ENCODE measurements at regions not wholly inside any gene's neighbourhood (a gene's known extent, or its start where the extent isn't known, plus 50 kb on each side); places are given as distances from the start of the nearest gene placed in this dataset.
"Not testable (repeated sequence)": the region's sequence is repeated elsewhere in the genome, so short reads cannot be mapped to it uniquely, and the experiment has no call there.

- POLR2A ChIA-PET; BruUV-seq (replicated peaks); H3K9me3 Mint-ChIP-seq (ENCODE audit: unreplicated experiment); CTCF ChIA-PET; H3K36me3 Mint-ChIP-seq (ENCODE audit: insufficient read depth, unreplicated experiment); H3K27ac Mint-ChIP-seq (ENCODE audit: low read depth, unreplicated experiment); H3K4me3 Mint-ChIP-seq (ENCODE audit: unreplicated experiment); intact Hi-C loops (cut with micrococcal nuclease); H3K4me1 Mint-ChIP-seq (ENCODE audit: insufficient read depth, unreplicated experiment); DNase-seq (ENCODE audit: unreplicated experiment); H3K27me3 Mint-ChIP-seq (ENCODE audit: insufficient read depth, unreplicated experiment): not testable (repeated sequence)
These were observed 5481.5 kb upstream of the TPTE start for GRCh38 chr21:5039926-5040325.

DNA sequence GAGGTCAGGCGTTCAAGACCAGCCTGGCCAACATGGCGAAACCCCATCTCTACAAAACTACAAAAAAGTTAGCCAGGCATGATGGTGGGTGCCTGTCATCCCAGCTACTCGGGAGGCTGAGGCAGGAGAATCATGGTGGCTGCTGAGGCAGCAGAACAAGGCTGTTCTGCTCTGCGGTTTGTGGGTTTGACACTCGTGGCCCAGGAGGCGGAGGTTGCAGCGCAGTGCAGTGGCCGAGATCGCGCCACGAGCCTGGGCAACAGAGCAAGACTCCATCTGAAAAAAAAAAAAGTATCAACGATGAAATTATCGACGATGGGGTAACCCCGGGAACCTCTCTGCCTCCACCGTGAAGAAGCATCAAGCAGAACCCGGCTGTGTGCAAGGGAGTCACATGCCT is 5478.8 kb upstream of the TPTE start:
- H3K4me3 Mint-ChIP-seq (ENCODE audit: unreplicated experiment); H3K9me3 Mint-ChIP-seq (ENCODE audit: unreplicated experiment); H3K4me1 Mint-ChIP-seq (ENCODE audit: insufficient read depth, unreplicated experiment); CTCF ChIA-PET; H3K27ac Mint-ChIP-seq (ENCODE audit: low read depth, unreplicated experiment); H3K27me3 Mint-ChIP-seq (ENCODE audit: insufficient read depth, unreplicated experiment); BruUV-seq (replicated peaks); H3K36me3 Mint-ChIP-seq (ENCODE audit: insufficient read depth, unreplicated experiment); POLR2A ChIA-PET; DNase-seq (ENCODE audit: unreplicated experiment); intact Hi-C loops (cut with micrococcal nuclease): not testable (repeated sequence)

GRCh38 chr21:5044812-5045211 is 5476.6 kb upstream of the TPTE start:
- intact Hi-C loops (cut with micrococcal nuclease); BruUV-seq (replicated peaks): not testable (repeated sequence)

GRCh38 chr21:5051303-5052018 is 5469.9 kb upstream of the TPTE start:
- DNase-seq (ENCODE audit: unreplicated experiment); intact Hi-C loops (cut with micrococcal nuclease); H3K4me3 Mint-ChIP-seq (ENCODE audit: unreplicated experiment); POLR2A ChIA-PET; BruUV-seq (replicated peaks); H3K4me1 Mint-ChIP-seq (ENCODE audit: insufficient read depth, unreplicated experiment); CTCF ChIA-PET; H3K9me3 Mint-ChIP-seq (ENCODE audit: unreplicated experiment); H3K27me3 Mint-ChIP-seq (ENCODE audit: insufficient read depth, unreplicated experiment); H3K27ac Mint-ChIP-seq (ENCODE audit: low read depth, unreplicated experiment); H3K36me3 Mint-ChIP-seq (ENCODE audit: insufficient read depth, unreplicated experiment): not testable (repeated sequence)

More at GRCh38 chr21:5044812-5045211, 5476.6 kb upstream of the TPTE start:
- H3K4me1 Mint-ChIP-seq (ENCODE audit: insufficient read depth, unreplicated experiment); DNase-seq (ENCODE audit: unreplicated experiment); H3K27me3 Mint-ChIP-seq (ENCODE audit: insufficient read depth, unreplicated experiment); H3K4me3 Mint-ChIP-seq (ENCODE audit: unreplicated experiment); H3K36me3 Mint-ChIP-seq (ENCODE audit: insufficient read depth, unreplicated experiment); H3K9me3 Mint-ChIP-seq (ENCODE audit: unreplicated experiment); POLR2A ChIA-PET; H3K27ac Mint-ChIP-seq (ENCODE audit: low read depth, unreplicated experiment); CTCF ChIA-PET: not testable (repeated sequence)

DNA sequence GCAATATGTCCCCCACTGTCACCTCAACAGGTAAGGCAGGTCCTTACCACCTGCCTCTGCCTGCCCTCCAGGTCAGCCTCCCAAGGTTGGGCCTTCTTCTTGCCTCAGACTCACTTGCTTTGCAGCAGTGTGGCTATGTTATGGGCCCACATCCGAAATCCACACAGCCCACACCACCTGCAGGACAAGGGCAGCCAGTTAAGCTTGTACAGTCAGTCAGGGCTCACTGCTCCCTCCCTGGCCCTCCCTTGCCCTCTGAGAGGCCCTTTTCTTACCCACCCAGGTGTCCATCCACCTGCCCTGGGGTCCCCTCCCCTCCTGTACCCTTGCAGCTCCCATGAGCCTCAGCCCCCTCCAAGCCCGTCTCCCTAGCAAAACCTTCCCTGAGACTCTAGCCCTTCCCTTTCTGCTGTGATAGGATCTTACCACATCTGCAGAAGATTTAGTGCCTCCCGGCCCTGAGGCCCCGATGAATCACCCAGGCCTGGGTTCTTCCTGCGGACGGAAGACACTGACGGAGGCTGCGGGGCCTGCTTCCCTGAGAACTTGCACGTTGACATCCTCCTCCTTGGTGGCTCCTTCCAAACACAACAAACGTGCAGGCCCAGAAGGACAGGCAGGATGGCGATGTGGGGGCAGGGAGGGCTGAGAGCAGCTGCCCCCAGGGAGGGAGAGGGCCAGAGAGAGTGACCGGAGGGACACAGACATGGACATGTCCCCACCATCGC is 5466.2 kb upstream of the TPTE start:
- H3K27me3 Mint-ChIP-seq (ENCODE audit: insufficient read depth, unreplicated experiment); DNase-seq (ENCODE audit: unreplicated experiment); BruUV-seq (replicated peaks); CTCF ChIA-PET; H3K9me3 Mint-ChIP-seq (ENCODE audit: unreplicated experiment); H3K27ac Mint-ChIP-seq (ENCODE audit: low read depth, unreplicated experiment); H3K36me3 Mint-ChIP-seq (ENCODE audit: insufficient read depth, unreplicated experiment); POLR2A ChIA-PET; H3K4me3 Mint-ChIP-seq (ENCODE audit: unreplicated experiment); intact Hi-C loops (cut with micrococcal nuclease); H3K4me1 Mint-ChIP-seq (ENCODE audit: insufficient read depth, unreplicated experiment): not testable (repeated sequence)

DNA sequence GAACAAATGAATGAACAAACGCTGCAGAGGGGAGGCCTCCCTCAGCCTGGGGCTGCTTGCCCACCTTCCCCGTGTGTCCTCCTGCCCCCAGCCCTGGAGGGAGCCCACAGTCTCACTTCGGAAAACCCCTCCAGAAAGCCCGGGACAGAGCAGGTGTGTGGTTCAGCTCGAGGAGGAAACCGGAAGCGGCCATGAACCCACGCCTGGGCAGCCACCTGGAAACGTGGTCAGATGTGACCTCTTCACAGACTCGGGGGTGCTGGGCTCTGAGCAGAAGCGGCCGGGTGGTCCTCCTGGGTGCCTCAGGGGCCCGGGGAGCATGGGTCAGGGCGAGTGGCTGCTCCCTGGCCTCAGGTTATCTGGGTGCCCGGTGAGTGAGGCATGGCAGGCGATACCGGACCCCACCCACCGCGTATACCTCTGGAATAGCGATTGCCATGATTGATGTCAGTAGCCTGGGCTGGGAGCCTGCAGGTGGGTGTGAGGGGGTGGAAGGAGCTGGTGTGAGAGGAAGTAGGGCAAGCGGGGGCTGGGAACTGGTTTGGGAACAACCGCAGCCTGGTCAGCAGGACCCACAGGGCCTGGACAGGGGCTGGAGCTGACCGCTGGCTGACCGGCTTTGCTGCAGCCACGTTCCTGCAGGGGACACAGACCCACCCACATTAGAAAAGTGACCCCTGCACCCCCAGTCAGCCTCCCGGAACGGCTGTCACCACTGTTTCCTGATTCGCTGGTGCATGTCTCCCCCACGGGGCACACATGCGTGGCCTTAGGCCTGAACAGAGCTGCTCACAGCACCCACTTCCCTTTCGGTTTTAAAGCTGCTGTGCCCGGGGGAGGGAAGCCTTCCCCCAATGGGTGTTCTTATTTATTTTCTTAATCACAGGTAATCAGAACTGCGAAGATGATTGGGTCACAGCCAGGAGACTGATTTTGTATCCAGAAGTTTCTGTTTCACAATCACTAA is 5465.1 kb upstream of the TPTE start:
- DNase-seq (ENCODE audit: unreplicated experiment); CTCF ChIA-PET; POLR2A ChIA-PET; H3K4me3 Mint-ChIP-seq (ENCODE audit: unreplicated experiment); H3K9me3 Mint-ChIP-seq (ENCODE audit: unreplicated experiment); H3K27ac Mint-ChIP-seq (ENCODE audit: low read depth, unreplicated experiment); H3K27me3 Mint-ChIP-seq (ENCODE audit: insufficient read depth, unreplicated experiment); H3K4me1 Mint-ChIP-seq (ENCODE audit: insufficient read depth, unreplicated experiment); H3K36me3 Mint-ChIP-seq (ENCODE audit: insufficient read depth, unreplicated experiment); BruUV-seq (replicated peaks); intact Hi-C loops (cut with micrococcal nuclease): not testable (repeated sequence)

DNA sequence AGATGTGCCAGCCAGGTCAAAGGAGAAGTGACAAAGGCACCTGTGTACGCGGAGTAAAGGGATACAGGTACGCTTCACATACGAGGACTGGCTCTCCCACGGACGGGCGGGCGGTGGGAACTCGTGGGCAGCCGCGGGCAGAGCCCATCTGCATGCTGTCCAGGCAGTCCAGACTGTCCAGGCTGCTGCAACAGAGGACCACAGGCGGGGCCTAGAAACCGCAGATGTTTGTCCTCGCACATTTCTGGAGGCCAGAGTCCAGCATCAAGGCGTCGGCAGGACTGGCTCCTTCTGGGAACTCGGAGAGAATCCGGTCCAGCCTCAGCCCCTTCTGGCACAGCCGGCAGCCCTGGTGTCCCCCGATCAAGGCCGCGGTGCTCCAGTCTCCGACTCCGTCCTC is 5464.3 kb upstream of the TPTE start:
- intact Hi-C loops (cut with micrococcal nuclease); DNase-seq (ENCODE audit: unreplicated experiment); H3K9me3 Mint-ChIP-seq (ENCODE audit: unreplicated experiment); H3K27ac Mint-ChIP-seq (ENCODE audit: low read depth, unreplicated experiment); H3K27me3 Mint-ChIP-seq (ENCODE audit: insufficient read depth, unreplicated experiment); BruUV-seq (replicated peaks); H3K4me3 Mint-ChIP-seq (ENCODE audit: unreplicated experiment); H3K36me3 Mint-ChIP-seq (ENCODE audit: insufficient read depth, unreplicated experiment); H3K4me1 Mint-ChIP-seq (ENCODE audit: insufficient read depth, unreplicated experiment); CTCF ChIA-PET; POLR2A ChIA-PET: not testable (repeated sequence)

GRCh38 chr21:5060364-5061083 is 5460.9 kb upstream of the TPTE start:
- POLR2A ChIA-PET; H3K36me3 Mint-ChIP-seq (ENCODE audit: insufficient read depth, unreplicated experiment); BruUV-seq (replicated peaks); H3K4me1 Mint-ChIP-seq (ENCODE audit: insufficient read depth, unreplicated experiment); DNase-seq (ENCODE audit: unreplicated experiment); H3K27me3 Mint-ChIP-seq (ENCODE audit: insufficient read depth, unreplicated experiment); H3K4me3 Mint-ChIP-seq (ENCODE audit: unreplicated experiment); H3K9me3 Mint-ChIP-seq (ENCODE audit: unreplicated experiment); H3K27ac Mint-ChIP-seq (ENCODE audit: low read depth, unreplicated experiment); intact Hi-C loops (cut with micrococcal nuclease); CTCF ChIA-PET: not testable (repeated sequence)

Measured in MCF 10A (cell line).